ENCODE measurements at regions not wholly inside any gene's neighbourhood (a gene's known extent, or its start where the extent isn't known, plus 50 kb on each side); places are given as distances from the start of the nearest gene placed in this dataset.

DNA sequence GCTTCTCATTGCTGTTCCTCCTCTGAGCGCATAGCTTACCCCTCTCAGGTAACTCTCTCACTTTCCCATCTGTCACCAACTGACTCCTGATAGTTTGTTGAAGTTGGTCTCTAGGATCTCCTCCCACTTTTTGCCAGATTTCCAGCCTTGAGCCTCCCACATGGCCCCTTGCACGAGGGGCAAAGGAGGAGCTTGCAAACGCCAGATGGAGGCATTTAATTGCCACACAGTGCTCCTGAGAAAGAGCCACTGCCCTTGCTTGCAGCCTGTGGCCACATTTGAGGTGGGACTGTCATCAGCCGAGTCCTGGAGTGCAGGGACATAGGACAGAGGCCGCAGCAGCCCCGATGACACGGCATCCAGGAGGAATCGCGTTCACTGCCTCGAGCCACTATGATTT lies 348.7 kb downstream of the SMOC2 start:
- no peak for TF ChIP-seq SP1 (IDR thresholded peaks at IDR 0.05)
- TF ChIP-seq, protein P1, sequence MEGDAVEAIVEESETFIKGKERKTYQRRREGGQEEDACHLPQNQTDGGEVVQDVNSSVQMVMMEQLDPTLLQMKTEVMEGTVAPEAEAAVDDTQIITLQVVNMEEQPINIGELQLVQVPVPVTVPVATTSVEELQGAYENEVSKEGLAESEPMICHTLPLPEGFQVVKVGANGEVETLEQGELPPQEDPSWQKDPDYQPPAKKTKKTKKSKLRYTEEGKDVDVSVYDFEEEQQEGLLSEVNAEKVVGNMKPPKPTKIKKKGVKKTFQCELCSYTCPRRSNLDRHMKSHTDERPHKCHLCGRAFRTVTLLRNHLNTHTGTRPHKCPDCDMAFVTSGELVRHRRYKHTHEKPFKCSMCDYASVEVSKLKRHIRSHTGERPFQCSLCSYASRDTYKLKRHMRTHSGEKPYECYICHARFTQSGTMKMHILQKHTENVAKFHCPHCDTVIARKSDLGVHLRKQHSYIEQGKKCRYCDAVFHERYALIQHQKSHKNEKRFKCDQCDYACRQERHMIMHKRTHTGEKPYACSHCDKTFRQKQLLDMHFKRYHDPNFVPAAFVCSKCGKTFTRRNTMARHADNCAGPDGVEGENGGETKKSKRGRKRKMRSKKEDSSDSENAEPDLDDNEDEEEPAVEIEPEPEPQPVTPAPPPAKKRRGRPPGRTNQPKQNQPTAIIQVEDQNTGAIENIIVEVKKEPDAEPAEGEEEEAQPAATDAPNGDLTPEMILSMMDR (IDR thresholded peaks at IDR 0.05; ENCODE audit: low read depth, low read length, missing input control): no peak

All from liver (tissue), 3 donors.